Spleen (tissue), 7 donors: ENCODE measurements at regions not wholly inside any gene's neighbourhood (a gene's known extent, or its start where the extent isn't known, plus 50 kb on each side); places are given as distances from the start of the nearest gene placed in this dataset.

Experiments
- POLR2A ChIP-seq, 3 donors: fragments of 450-650 bp; IDR thresholded peaks; one replicate each; pipeline ENCODE4 v1.5.1; 2017; ENCODE audit warnings: antibody characterized with exemption in 3 of 3, mild to moderate bottlenecking in 1 of 3
- TF ChIP-seq, protein P1 (sequence below), 11 experiments: fragments of 200-600 bp in 7 of 11; fragments of 450-650 bp in 4 of 11; sonication (generic) in 4 of 11; IDR thresholded peaks in 8 of 11; conservative IDR thresholded peaks in 3 of 11; 1 replicate in 7 of 11; 2 replicates in 4 of 11; pipeline versions ENCODE4 v1.4.0 to v1.8.0; 2016 to 2021; ENCODE audit warnings: antibody characterized with exemption in 11 of 11, inconsistent platforms in 4 of 11, mild to moderate bottlenecking in 1 of 11
- donor health status: DM: no; HTN: no; CAD: no; lungs with moderate emphysema.
- donor health status: DM: no; HTN: no; CAD: no.
- donor health status: DM: no; HTN: no; CAD: no.

GRCh38 chr2:123563515-123563914 is 461.6 kb upstream of the CNTNAP5 start:
- TF ChIP-seq POLR2A (IDR thresholded peaks at IDR 0.05): no peak
- TF ChIP-seq, protein P1, sequence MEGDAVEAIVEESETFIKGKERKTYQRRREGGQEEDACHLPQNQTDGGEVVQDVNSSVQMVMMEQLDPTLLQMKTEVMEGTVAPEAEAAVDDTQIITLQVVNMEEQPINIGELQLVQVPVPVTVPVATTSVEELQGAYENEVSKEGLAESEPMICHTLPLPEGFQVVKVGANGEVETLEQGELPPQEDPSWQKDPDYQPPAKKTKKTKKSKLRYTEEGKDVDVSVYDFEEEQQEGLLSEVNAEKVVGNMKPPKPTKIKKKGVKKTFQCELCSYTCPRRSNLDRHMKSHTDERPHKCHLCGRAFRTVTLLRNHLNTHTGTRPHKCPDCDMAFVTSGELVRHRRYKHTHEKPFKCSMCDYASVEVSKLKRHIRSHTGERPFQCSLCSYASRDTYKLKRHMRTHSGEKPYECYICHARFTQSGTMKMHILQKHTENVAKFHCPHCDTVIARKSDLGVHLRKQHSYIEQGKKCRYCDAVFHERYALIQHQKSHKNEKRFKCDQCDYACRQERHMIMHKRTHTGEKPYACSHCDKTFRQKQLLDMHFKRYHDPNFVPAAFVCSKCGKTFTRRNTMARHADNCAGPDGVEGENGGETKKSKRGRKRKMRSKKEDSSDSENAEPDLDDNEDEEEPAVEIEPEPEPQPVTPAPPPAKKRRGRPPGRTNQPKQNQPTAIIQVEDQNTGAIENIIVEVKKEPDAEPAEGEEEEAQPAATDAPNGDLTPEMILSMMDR (IDR thresholded peaks at IDR 0.05 in 8 of 11, conservative IDR thresholded peaks at IDR 0.05 in 3 of 11): no peak
